CD4-positive, alpha-beta T cell treated with Interferon gamma for 1 hour (primary cell): ENCODE measurements at regions not wholly inside any gene's neighbourhood (a gene's known extent, or its start where the extent isn't known, plus 50 kb on each side); places are given as distances from the start of the nearest gene placed in this dataset.
"Not testable (repeated sequence)": the region's sequence is repeated elsewhere in the genome, so short reads cannot be mapped to it uniquely, and the experiment has no call there.

ENCODE experiments used
- DNase-seq: peaks from one replicate; pipeline ENCODE4 v3.0.0-alpha.2; 2020

- DNase-seq: no peak
Observed at GRCh38 chr9:94033383-94033782, 50.9 kb upstream of the PTPDC1 start.

- DNase-seq: no peak
Observed at GRCh38 chr9:94031946-94032345, 52.3 kb upstream of the PTPDC1 start.

GRCh38 chr9:94031380-94031779 is 52.9 kb upstream of the PTPDC1 start:
- no peak for DNase-seq

DNA sequence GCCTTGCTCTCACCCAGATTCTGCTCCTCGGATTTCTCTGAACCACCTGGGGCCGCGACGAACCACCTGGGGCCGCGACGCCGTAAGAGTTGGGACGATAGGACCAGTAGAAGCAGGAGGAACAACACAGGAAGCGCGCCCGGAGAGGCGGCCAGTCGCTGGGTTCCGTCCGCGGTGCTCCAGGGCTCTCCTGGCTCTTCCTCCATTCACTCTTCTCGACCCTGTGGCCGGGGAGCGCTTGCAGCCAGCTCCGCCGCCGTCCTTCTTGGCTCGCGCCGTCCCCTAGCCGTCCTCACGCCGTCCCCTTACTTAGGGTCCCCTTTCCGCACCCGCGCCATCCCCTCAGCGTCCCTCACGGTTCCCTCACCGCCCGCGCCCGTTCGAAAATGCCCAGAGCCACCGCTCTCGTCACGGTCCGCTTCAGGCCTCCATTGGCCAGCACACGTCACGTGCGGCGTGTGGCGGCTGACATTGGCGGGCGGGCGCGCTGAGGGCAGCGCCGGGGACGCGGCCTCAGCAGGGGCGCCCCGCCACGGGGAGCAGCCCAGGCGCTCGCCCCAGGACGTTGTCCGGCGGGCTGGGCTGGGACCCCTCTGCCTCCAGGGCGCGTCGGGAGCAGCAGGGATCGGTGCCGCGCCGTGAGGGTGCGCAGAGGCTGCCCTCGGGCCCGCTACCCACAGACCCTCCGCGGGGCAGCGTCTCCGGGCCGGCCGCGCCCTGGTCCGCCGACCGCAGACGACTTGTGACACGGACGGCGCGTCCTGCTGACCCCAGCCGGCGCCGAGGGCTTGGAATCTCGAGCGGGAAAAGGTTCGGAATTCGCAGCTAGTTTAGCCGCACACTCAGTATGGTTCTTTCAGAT is 53.7 kb upstream of the PTPDC1 start:
- DNase-seq: peak; percentile 76

DNA sequence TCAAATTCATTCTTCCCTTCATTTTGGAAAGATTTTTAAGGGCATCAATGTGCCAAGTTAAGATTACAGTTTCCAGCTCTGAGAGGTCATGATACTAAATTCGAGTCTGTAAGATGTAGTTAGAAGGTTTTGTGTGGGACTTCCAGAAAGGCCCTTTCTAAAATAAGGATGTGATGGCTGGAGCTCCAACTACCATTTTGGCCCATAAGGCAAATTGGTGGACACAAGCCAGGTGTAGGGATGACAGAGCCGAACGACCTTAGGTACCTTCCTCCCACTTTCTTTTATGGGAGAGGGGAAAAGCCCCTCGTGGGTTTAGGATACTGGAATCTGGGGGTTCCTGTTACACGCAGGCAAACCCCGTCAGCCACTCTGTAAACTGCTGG is 54.3 kb upstream of the PTPDC1 start:
- no peak for DNase-seq

DNA sequence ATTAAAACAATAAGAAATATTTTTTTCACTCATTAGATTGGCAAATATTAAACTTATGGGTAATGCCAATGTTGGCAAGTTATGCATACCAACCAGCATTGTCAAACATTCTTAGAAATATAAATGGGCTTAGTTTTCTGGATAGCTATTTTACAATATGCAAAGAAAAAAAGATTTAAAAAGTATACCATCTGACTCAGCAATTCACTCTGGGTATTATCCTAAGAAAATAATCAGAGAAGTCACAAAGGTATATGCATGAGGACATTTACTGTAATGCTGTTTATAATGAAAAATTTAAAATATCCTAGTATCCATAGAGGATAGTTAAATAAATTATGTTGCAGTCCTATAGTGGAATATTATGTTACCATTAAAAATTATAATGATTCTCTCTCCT is 57.4 kb upstream of the PTPDC1 start:
- no peak for DNase-seq

- DNase-seq: not testable (repeated sequence)
Observed at GRCh38 chr9:94022476-94022875, 61.8 kb upstream of the PTPDC1 start.

GRCh38 chr9:94020836-94021235 is 63.4 kb upstream of the PTPDC1 start:
- not testable (repeated sequence) for DNase-seq

DNA sequence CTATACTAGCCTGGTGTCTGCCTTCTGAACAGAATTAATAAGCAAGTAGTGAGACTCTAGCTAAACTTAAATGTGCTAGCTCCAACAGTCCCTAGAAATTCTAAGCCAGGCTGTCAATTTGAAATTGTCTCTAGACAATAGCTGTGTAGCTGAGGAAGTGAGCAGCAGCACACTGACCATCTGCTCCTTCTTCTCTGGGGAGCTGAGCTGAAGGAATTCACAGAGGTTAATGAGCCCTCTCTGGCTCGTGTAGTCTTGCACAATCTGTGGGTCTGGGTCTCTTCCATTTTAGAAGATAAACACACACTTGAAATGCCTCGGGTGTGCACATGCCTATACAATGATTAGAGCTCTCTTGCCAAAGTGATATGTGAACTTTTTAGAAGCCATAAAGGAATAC is 63.5 kb upstream of the BARX1 start:
- DNase-seq: no peak

DNA sequence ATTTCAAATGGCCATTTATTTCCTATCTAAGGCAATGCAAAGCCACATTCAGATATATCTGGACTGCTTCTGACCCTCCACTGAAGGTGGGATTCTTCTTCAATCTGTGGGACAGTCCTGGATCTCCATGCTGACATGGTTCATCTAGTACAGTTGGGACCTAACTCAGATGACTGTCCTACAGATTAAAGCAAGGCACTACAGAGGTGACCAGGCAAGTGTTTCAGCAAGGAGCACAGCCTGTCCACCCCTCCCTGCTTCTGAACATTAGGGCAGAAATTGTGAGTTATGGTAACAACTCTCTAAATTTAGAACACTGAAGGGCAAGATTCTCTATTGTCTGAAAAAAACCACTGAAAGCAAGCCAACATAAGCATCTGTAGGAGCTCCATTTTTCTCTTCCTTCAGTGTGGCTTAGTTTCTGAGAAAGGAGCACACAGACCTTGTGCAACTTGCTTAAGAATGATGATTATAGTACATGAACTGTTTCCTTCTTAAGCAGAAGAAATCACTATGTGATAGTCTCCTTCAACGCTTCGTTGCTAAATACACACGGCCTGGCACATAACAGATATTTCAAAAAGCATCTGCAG is 62.9 kb upstream of the BARX1 start:
- DNase-seq: no peak

- no peak for DNase-seq
Observed at GRCh38 chr9:94016744-94017143, 61.6 kb upstream of the BARX1 start.

DNA sequence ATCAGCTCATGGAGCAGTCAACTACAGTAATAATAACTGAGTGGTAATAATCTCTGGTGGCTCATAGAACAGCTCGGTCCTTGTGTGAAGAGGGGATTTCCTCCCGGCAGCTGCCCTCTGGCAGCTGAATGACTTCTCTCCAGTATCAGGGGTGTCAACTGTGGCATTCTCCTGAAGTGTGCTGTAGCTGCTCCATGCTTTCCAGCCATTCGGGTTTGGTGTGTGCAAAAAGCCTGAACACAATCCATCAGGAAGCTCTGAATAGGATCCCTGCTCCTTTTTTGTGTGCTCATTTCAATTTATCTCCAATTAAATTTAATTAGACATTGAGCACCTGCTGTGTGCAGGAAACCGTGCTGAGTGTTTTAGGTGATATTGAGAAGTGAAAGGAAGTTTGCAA is 59.8 kb upstream of the BARX1 start:
- DNase-seq: no peak

DNA sequence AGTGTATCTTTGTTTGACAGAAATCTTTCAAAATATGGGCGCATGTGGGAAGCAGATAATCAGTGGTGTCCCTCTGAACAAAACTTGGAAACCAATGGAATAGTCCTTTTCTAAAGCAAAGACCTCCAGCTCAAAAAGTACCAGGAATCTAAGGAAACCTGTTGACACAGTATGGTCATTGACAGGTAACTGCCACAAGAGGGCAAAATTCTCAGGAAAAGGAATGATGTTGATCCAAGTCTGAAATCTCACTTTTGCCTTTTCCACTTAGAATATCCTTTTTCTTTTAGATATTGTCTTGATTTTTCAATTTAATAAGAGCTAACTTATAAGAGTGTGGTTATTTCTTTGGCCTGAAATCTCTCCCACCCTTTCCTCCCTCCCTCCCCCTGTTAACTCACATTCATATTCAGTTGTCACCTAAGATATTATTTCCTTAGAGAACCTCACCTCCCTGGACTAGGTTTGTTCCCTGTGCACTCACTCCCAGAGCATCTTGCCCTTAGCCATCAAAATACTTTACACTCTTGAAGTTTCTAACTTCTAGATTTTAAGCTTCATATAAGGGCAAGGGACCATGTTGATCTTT is 59.0 kb upstream of the BARX1 start:
- DNase-seq: no peak

GRCh38 chr9:94010980-94011533 is 55.9 kb upstream of the BARX1 start:
- DNase-seq: no peak

GRCh38 chr9:94005272-94005901 is 50.2 kb upstream of the BARX1 start:
- DNase-seq: no peak
